ENCODE measurements at regions not wholly inside any gene's neighbourhood (a gene's known extent, or its start where the extent isn't known, plus 50 kb on each side); places are given as distances from the start of the nearest gene placed in this dataset.
A peak's percentile ranks its signal among the peaks of the same experiment; 100 is the strongest.

- no peak for DNase-seq (ENCODE audit: low read depth)
- H3K4me3 ChIP-seq (ENCODE audit: control insufficient read depth, low read depth, low read length): no peak overlapping the region
- TF ChIP-seq, protein P1, sequence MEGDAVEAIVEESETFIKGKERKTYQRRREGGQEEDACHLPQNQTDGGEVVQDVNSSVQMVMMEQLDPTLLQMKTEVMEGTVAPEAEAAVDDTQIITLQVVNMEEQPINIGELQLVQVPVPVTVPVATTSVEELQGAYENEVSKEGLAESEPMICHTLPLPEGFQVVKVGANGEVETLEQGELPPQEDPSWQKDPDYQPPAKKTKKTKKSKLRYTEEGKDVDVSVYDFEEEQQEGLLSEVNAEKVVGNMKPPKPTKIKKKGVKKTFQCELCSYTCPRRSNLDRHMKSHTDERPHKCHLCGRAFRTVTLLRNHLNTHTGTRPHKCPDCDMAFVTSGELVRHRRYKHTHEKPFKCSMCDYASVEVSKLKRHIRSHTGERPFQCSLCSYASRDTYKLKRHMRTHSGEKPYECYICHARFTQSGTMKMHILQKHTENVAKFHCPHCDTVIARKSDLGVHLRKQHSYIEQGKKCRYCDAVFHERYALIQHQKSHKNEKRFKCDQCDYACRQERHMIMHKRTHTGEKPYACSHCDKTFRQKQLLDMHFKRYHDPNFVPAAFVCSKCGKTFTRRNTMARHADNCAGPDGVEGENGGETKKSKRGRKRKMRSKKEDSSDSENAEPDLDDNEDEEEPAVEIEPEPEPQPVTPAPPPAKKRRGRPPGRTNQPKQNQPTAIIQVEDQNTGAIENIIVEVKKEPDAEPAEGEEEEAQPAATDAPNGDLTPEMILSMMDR (IDR thresholded peaks at IDR 0.05; ENCODE audit: control insufficient read depth, insufficient read depth, low read depth, low read length, missing control alignments): peak; percentile 32
Measured at GRCh38 chr6:153947808-153948447, 91.1 kb upstream of the OPRM1 start.

- TF ChIP-seq, protein P1 (IDR thresholded peaks at IDR 0.05; ENCODE audit: control insufficient read depth, insufficient read depth, low read depth, low read length, missing control alignments): no peak
- no peak for DNase-seq (ENCODE audit: low read depth)
Measured at GRCh38 chr6:153944201-153944600, 94.8 kb upstream of the OPRM1 start.

DNA sequence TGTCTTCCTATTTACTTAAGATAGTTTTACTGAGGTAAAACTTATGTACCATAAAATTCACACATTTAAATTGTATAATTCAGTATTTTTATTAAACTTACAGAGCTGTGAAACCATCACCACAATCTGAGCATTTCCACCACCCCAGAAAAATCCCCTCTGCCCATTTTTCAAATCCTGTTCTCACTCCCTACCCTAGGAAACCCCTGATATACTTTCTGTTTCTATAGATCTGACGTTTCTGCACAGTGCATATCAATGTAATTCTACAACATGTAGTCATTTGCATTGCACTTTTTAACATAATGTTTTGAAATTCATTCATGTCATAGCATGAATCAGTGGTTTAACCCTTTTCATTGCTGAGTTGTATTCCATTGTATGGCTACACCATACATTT, 96.7 kb upstream of the OPRM1 start:
- no peak for DNase-seq (ENCODE audit: low read depth)
- no peak overlapping the region for H3K4me3 ChIP-seq (ENCODE audit: control insufficient read depth, low read depth, low read length)
- TF ChIP-seq, protein P1 (IDR thresholded peaks at IDR 0.05; ENCODE audit: control insufficient read depth, insufficient read depth, low read depth, low read length, missing control alignments): no peak

More at GRCh38 chr6:153944201-153944600, 94.8 kb upstream of the OPRM1 start:
- H3K4me3 ChIP-seq (ENCODE audit: control insufficient read depth, low read depth, low read length): no peak overlapping the region

DNA sequence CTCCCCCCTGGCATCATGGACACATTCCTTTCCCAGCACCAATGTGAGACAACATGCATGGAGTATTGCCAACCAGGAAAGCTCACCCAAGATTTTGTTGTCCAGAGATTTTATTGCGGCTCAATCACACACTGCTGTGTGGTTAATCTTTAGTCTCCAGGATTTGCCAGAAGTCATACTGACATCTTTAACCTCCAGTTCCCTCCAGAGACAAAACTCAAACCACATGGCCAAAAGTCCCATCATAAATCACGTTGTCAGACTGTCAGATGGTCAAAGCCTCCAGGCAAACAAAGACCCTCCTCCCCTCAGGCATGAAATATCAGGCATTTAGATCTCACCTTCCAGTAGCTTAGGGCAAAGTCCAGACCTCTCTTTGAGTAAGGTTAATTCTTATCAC, 97.3 kb upstream of the OPRM1 start:
- no peak overlapping the region for H3K4me3 ChIP-seq (ENCODE audit: control insufficient read depth, low read depth, low read length)
- no peak for DNase-seq (ENCODE audit: low read depth)
- TF ChIP-seq, protein P1 (IDR thresholded peaks at IDR 0.05; ENCODE audit: control insufficient read depth, insufficient read depth, low read depth, low read length, missing control alignments): no peak

- no peak overlapping the region for H3K4me3 ChIP-seq (ENCODE audit: control insufficient read depth, low read depth, low read length)
- TF ChIP-seq, protein P1 (IDR thresholded peaks at IDR 0.05; ENCODE audit: control insufficient read depth, insufficient read depth, low read depth, low read length, missing control alignments): no peak
- DNase-seq (ENCODE audit: low read depth): no peak
Measured at GRCh38 chr6:153938876-153939275, 100.2 kb upstream of the OPRM1 start.

- H3K4me3 ChIP-seq (ENCODE audit: control insufficient read depth, low read depth, low read length): no peak overlapping the region
- TF ChIP-seq, protein P1 (IDR thresholded peaks at IDR 0.05; ENCODE audit: control insufficient read depth, insufficient read depth, low read depth, low read length, missing control alignments): no peak
- no peak for DNase-seq (ENCODE audit: low read depth)
Measured at GRCh38 chr6:153931431-153931830, 107.6 kb upstream of the OPRM1 start.
